ENCODE measurements at regions not wholly inside any gene's neighbourhood (a gene's known extent, or its start where the extent isn't known, plus 50 kb on each side); places are given as distances from the start of the nearest gene placed in this dataset.
A peak's percentile ranks its signal among the peaks of the same experiment; 100 is the strongest.

DNA sequence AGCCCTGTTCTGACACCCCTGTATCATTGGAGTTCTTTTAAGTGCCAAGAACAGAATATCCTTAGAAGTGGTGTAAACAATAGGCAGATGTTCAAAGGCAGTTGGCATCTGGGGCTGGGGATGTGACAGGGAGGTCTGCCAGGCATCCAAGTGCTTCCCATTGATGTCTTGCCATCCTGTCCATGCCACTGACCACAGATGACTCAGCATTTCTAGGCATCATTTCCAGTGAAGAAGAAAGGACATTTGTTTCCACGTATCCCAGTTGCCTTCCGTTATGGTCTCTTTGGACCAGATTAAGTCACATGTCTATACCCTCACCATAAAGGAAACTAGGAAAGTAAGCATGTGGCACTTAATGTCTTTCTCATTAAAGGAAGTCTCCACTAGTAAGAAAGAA, 76.7 kb upstream of the BARX2 start:
- Histone ChIP-seq H3K27me3 (ENCODE audit: control insufficient read depth, insufficient read depth, low read length) (peaks cover 12% of the 10 kb centered on the region), H3K14ac (replicated peaks; ENCODE audit: low read depth, low read length) (no peak overlapping the region), H3K9ac (ENCODE audit: low read depth, low read length) (no peak overlapping the region), H3K56ac (ENCODE audit: extremely low read depth, insufficient read depth, low read length) (no peak overlapping the region), H3K36me3 (ENCODE audit: control insufficient read depth, insufficient read depth, low read length) (no peaks in the 10 kb centered on the region), H3K9me3 (ENCODE audit: control insufficient read depth, insufficient read depth, low read length) (no peaks in the 10 kb centered on the region), H3K18ac (ENCODE audit: low read depth, low read length) (no peak overlapping the region), H4K5ac (ENCODE audit: low read depth, low read length) (no peak overlapping the region), H2BK20ac (ENCODE audit: low read depth, low read length) (no peak overlapping the region), H3K4me3 (ENCODE audit: insufficient read depth, low read depth, low read length) (no peak overlapping the region), H3K27ac (ENCODE audit: insufficient read depth, low read length) (no peak overlapping the region), H3K79me1 (ENCODE audit: low read depth in 1 of 2, low read length in 2 of 2) (no peaks in the 10 kb centered on the region), H3K23ac (ENCODE audit: low read depth, low read length) (no peak overlapping the region), H2BK15ac (ENCODE audit: low read depth, low read length) (no peak overlapping the region), H3K4me1 (ENCODE audit: control insufficient read depth, insufficient read depth, low read length) (no peaks in the 10 kb centered on the region), H2BK120ac (ENCODE audit: low read depth, low read length) (no peak overlapping the region), H3K4ac (ENCODE audit: low read depth, low read length) (no peak overlapping the region), H4K8ac (ENCODE audit: low read depth in 2 of 2, low read length in 2 of 2) (no peak overlapping the region), H3K9me1 (ENCODE audit: insufficient read depth, low read length) (no peaks in the 10 kb centered on the region), H3K4me2 (ENCODE audit: low read depth, low read length) (no peak overlapping the region), H4K20me1 (ENCODE audit: insufficient read depth, low read length) (no peaks in the 10 kb centered on the region), H2BK5ac (ENCODE audit: low read depth, low read length, poor library complexity, severe bottlenecking) (no peak overlapping the region), H2AK5ac (ENCODE audit: low read depth, low read length) (no peak overlapping the region), H2AFZ (replicated peaks; ENCODE audit: low read length, poor library complexity) (no peak overlapping the region), H2AK9ac (replicated peaks; ENCODE audit: low read depth, low read length, poor library complexity) (no peak overlapping the region), H4K91ac (ENCODE audit: insufficient read depth, low read depth, low read length) (no peak overlapping the region)
- in situ Hi-C loops (cut with MboI; ENCODE audit: low sequenced_read_pairs) (no loop called here), intact Hi-C loops (cut with micrococcal nuclease) (no loop called here), dilution Hi-C loops (cut with HindIII; ENCODE audit: low sequenced_read_pairs, unreplicated experiment) (no loop called here)
- DNase-seq (no peak), ATAC-seq (ENCODE audit: low read depth) (no peak)
- WGBS, 2 experiments (ENCODE audit: extremely low coverage in 2 of 2, insufficient read length in 1 of 2), result no CpG with 5 or more reads among the region's 2 CpGs
- BruUV-seq (replicated peaks), result no TSS peak
- CTCF ChIA-PET, result no interaction called here
- POLR2A ChIA-PET (ENCODE audit: unreplicated experiment), result no interaction called here
- TF ChIP-seq MAZ (IDR thresholded peaks at IDR 0.05; ENCODE audit: borderline replicate concordance, low read depth, low read length) (no peak), NFE2L2 (IDR thresholded peaks at IDR 0.05; ENCODE audit: low read depth, low read length) (peak; percentile 91), RFX5 (IDR thresholded peaks at IDR 0.05; ENCODE audit: low read depth, low read length) (no peak), MAFK (IDR thresholded peaks at IDR 0.05; ENCODE audit: low read depth, low read length) (peak; percentile 64)
- TF ChIP-seq, protein P1, sequence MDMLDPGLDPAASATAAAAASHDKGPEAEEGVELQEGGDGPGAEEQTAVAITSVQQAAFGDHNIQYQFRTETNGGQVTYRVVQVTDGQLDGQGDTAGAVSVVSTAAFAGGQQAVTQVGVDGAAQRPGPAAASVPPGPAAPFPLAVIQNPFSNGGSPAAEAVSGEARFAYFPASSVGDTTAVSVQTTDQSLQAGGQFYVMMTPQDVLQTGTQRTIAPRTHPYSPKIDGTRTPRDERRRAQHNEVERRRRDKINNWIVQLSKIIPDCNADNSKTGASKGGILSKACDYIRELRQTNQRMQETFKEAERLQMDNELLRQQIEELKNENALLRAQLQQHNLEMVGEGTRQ (IDR thresholded peaks at IDR 0.05; ENCODE audit: low read depth, low read length), result no peak
